ENCODE measurements at regions not wholly inside any gene's neighbourhood (a gene's known extent, or its start where the extent isn't known, plus 50 kb on each side); places are given as distances from the start of the nearest gene placed in this dataset.

GRCh38 chr13:78183732-78184131 is 265.1 kb upstream of the EDNRB start:
- H3K4me1 ChIP-seq (ENCODE audit: control insufficient read depth in 2 of 2, insufficient read depth in 2 of 2, low read length in 2 of 2): no peaks in the 10 kb centered on the region
- DNase-seq: no peak
- H3K79me2 ChIP-seq (ENCODE audit: control insufficient read depth, insufficient read depth, low read length): no peaks in the 10 kb centered on the region
- no peak overlapping the region for H3K27ac ChIP-seq (ENCODE audit: low read length in 2 of 2)
- no peaks in the 10 kb centered on the region for H3K4me1 Mint-ChIP-seq
- no peak overlapping the region for H3K9ac ChIP-seq (ENCODE audit: low read length)
- no peak overlapping the region for H3K27ac Mint-ChIP-seq
- no peak for ATAC-seq (ENCODE audit: low read depth)
- CTCF ChIA-PET: no interaction called here
- no peaks in the 10 kb centered on the region for H4K20me1 ChIP-seq (ENCODE audit: control insufficient read depth, insufficient read depth, low read length, poor library complexity, severe bottlenecking)
- POLR2A ChIA-PET: no interaction called here
- H3K27me3 ChIP-seq (replicated peaks in 1 of 4; ENCODE audit: control extremely low read depth in 1 of 4, control insufficient read depth in 3 of 4, insufficient read depth in 4 of 4, low read length in 3 of 4): no peaks in the 10 kb centered on the region
- no peak overlapping the region for H2AFZ ChIP-seq (ENCODE audit: insufficient read depth, low read depth, low read length, poor library complexity, severe bottlenecking)
- no peaks in the 10 kb centered on the region for H3K9me3 ChIP-seq (ENCODE audit: control extremely low read depth in 1 of 3, control insufficient read depth in 2 of 3, insufficient read depth in 1 of 3, low read length in 2 of 3)
- WGBS (ENCODE audit: insufficient coverage): 100% methylated on average over 2 of the region's 2 CpGs
- no peaks in the 10 kb centered on the region for H3K36me3 ChIP-seq (replicated peaks in 1 of 2; ENCODE audit: control extremely low read depth in 1 of 2, control insufficient read depth in 1 of 2, extremely low read depth in 1 of 2, insufficient read depth in 2 of 2, low read length in 1 of 2)
- TF ChIP-seq CTCF (IDR thresholded peaks at IDR 0.05) (no peak), EZH2 (IDR thresholded peaks at IDR 0.05; ENCODE audit: borderline replicate concordance, insufficient read depth, low read depth, low read length, poor library complexity, severe bottlenecking) (no peak)
- peaks cover 5% of the 10 kb centered on the region for H3K27me3 Mint-ChIP-seq
- H3K4me2 ChIP-seq (replicated peaks; ENCODE audit: low read depth, low read length, poor library complexity, severe bottlenecking): no peak overlapping the region
- peaks cover 3% of the 10 kb centered on the region for H3K9me3 Mint-ChIP-seq (ENCODE audit: insufficient read depth)
- no peak overlapping the region for H3K4me3 ChIP-seq (ENCODE audit: control extremely low read depth in 1 of 5, extremely low read depth in 1 of 5, insufficient read depth in 1 of 5, low read depth in 2 of 5, low read length in 4 of 5)
- intact Hi-C loops (cut with micrococcal nuclease): no loop called here
- no peak overlapping the region for H3K4me3 Mint-ChIP-seq

- intact Hi-C loops (cut with micrococcal nuclease): no loop called here
- no peaks in the 10 kb centered on the region for H3K79me2 ChIP-seq (ENCODE audit: control insufficient read depth, insufficient read depth, low read length)
- H3K27ac ChIP-seq (ENCODE audit: low read length in 2 of 2): no peak overlapping the region
- H3K4me1 Mint-ChIP-seq: no peaks in the 10 kb centered on the region
- no CpG with 5 or more reads among the region's 2 CpGs for WGBS (ENCODE audit: insufficient coverage)
- H2AFZ ChIP-seq (ENCODE audit: insufficient read depth, low read depth, low read length, poor library complexity, severe bottlenecking): no peak overlapping the region
- H3K4me2 ChIP-seq (replicated peaks; ENCODE audit: low read depth, low read length, poor library complexity, severe bottlenecking): no peak overlapping the region
- DNase-seq: no peak
- H4K20me1 ChIP-seq (ENCODE audit: control insufficient read depth, insufficient read depth, low read length, poor library complexity, severe bottlenecking): no peaks in the 10 kb centered on the region
- CTCF ChIA-PET: no interaction called here
- POLR2A ChIA-PET: no interaction called here
- peaks cover 4% of the 10 kb centered on the region for H3K9me3 Mint-ChIP-seq (ENCODE audit: insufficient read depth)
- H3K9me3 ChIP-seq (ENCODE audit: control extremely low read depth in 1 of 3, control insufficient read depth in 2 of 3, insufficient read depth in 1 of 3, low read length in 2 of 3): no peaks in the 10 kb centered on the region
- H3K4me3 Mint-ChIP-seq: no peak overlapping the region
- H3K9ac ChIP-seq (ENCODE audit: low read length): no peak overlapping the region
- no peak overlapping the region for H3K4me3 ChIP-seq (ENCODE audit: control extremely low read depth in 1 of 5, extremely low read depth in 1 of 5, insufficient read depth in 1 of 5, low read depth in 2 of 5, low read length in 4 of 5)
- peaks cover 5% of the 10 kb centered on the region for H3K27me3 Mint-ChIP-seq
- no peak for TF ChIP-seq CTCF (IDR thresholded peaks at IDR 0.05)
- TF ChIP-seq EZH2 (IDR thresholded peaks at IDR 0.05; ENCODE audit: borderline replicate concordance, insufficient read depth, low read depth, low read length, poor library complexity, severe bottlenecking): no peak
- no peaks in the 10 kb centered on the region for H3K27me3 ChIP-seq (replicated peaks in 1 of 4; ENCODE audit: control extremely low read depth in 1 of 4, control insufficient read depth in 3 of 4, insufficient read depth in 4 of 4, low read length in 3 of 4)
- H3K36me3 ChIP-seq (replicated peaks in 1 of 2; ENCODE audit: control extremely low read depth in 1 of 2, control insufficient read depth in 1 of 2, extremely low read depth in 1 of 2, insufficient read depth in 2 of 2, low read length in 1 of 2): no peaks in the 10 kb centered on the region
- no peak overlapping the region for H3K27ac Mint-ChIP-seq
- H3K4me1 ChIP-seq (ENCODE audit: control insufficient read depth in 2 of 2, insufficient read depth in 2 of 2, low read length in 2 of 2): no peaks in the 10 kb centered on the region
- no peak for ATAC-seq (ENCODE audit: low read depth)
These were observed 264.2 kb upstream of the EDNRB start for GRCh38 chr13:78182813-78183212.

All from B cell (primary cell).